ENCODE measurements at regions not wholly inside any gene's neighbourhood (a gene's known extent, or its start where the extent isn't known, plus 50 kb on each side); places are given as distances from the start of the nearest gene placed in this dataset.

DNA sequence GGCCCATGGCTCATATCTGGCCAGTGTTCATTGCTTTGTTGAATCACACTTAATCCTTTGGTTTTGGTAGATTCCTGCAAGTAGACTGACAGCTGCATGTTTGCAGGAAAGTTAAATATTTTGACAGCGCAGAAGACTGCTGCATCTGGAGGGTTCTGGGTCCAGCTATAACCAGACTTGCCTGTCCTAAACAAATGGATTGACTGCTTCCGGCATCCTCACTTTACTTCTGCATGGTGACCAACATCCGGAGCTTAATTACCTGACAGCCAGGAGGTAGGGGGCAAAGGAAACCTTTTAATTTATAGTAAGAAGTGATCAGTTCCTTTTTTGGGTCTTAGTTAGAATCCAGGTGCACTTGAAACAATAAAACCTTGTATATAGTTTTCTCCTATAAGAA, 263.3 kb downstream of the SNX10 start:
- Histone ChIP-seq H3K4me2 (ENCODE audit: low read length) (no peak overlapping the region), H2AFZ (ENCODE audit: low read length) (no peak overlapping the region), H3K4me3 (ENCODE audit: low read length) (no peak overlapping the region), H3K27me3 (ENCODE audit: low read length) (no peaks in the 10 kb centered on the region), H3F3A (ENCODE audit: low read length, unreplicated experiment) (no peaks in the 10 kb centered on the region), H3K79me2 (ENCODE audit: low read length) (no peaks in the 10 kb centered on the region), H4K20me1 (ENCODE audit: low read length) (no peaks in the 10 kb centered on the region), H3K9me2 (replicated peaks; ENCODE audit: low read length) (no peaks in the 10 kb centered on the region), H3K4me1 (ENCODE audit: insufficient read depth, low read length) (peaks cover 29% of the 10 kb centered on the region), H3K36me3 (ENCODE audit: low read depth, low read length) (no peaks in the 10 kb centered on the region), H3K27ac (ENCODE audit: low read length) (no peak overlapping the region), H3K9me3 (ENCODE audit: low read length) (no peaks in the 10 kb centered on the region), H3K9ac (ENCODE audit: low read length) (no peak overlapping the region)
- BruUV-seq (replicated peaks), result no TSS peak
- ATAC-seq (no peak), DNase-seq (no peak)
- TF ChIP-seq EZH2 (IDR thresholded peaks at IDR 0.05; ENCODE audit: low read length, unreplicated experiment), result no peak
- TF ChIP-seq, protein P1, sequence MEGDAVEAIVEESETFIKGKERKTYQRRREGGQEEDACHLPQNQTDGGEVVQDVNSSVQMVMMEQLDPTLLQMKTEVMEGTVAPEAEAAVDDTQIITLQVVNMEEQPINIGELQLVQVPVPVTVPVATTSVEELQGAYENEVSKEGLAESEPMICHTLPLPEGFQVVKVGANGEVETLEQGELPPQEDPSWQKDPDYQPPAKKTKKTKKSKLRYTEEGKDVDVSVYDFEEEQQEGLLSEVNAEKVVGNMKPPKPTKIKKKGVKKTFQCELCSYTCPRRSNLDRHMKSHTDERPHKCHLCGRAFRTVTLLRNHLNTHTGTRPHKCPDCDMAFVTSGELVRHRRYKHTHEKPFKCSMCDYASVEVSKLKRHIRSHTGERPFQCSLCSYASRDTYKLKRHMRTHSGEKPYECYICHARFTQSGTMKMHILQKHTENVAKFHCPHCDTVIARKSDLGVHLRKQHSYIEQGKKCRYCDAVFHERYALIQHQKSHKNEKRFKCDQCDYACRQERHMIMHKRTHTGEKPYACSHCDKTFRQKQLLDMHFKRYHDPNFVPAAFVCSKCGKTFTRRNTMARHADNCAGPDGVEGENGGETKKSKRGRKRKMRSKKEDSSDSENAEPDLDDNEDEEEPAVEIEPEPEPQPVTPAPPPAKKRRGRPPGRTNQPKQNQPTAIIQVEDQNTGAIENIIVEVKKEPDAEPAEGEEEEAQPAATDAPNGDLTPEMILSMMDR (conservative IDR thresholded peaks at IDR 0.05; ENCODE audit: low read depth, low read length), result no peak
- TF ChIP-seq EZH2phosphoT487 (IDR thresholded peaks at IDR 0.05; ENCODE audit: borderline replicate concordance, low read length), result no peak
- intact Hi-C loops (cut with micrococcal nuclease), result no loop called here
- CTCF ChIA-PET, result no interaction called here
- POLR2A ChIA-PET (ENCODE audit: unreplicated experiment), result no interaction called here

DNA sequence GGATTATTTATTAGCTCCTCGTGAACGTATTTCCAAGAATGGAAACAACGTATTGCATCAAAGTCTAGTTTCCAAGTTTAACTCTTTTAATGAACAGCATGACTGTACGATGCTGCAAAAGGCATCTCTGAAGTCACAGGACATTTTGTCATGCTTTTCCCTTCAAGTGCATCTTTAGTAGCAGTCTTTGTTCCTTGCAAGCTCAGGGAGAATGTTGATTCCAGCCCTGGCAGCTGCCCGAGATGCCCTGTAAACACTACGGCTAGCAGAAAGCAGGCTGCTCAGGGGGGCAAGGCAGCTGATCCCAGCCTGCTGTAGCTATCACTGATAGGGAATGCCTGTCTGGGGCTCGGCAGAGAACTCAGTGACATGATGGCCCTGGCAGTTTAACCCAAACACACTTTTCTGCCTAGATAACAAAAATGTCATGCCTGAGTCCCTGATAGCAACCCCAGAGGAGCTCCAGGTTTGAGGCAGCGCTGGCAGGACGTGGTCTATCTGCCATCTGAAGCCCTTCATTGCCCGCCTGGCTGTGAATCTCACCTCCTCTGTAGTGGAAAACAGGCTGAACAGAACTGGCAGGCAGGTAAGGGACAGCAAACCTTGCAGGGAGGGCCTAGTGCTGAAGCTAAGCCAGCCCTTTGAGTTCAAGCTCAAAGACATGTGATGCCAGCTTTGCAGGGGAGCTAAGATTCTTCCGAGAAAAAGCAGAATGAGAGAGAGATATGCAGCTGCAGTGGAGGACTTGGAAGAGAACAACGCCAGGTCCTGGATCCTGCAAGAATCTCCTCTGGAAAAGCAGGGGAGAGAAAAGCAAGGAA, 264.6 kb downstream of the SNX10 start:
- Histone ChIP-seq H3K4me1 (ENCODE audit: insufficient read depth, low read length) (peaks cover 28% of the 10 kb centered on the region), H3K9ac (ENCODE audit: low read length) (no peak overlapping the region), H3F3A (ENCODE audit: low read length, unreplicated experiment) (no peaks in the 10 kb centered on the region), H3K4me2 (ENCODE audit: low read length) (no peak overlapping the region), H3K27ac (ENCODE audit: low read length) (no peak overlapping the region), H3K4me3 (ENCODE audit: low read length) (no peak overlapping the region), H3K36me3 (ENCODE audit: low read depth, low read length) (no peaks in the 10 kb centered on the region), H3K9me2 (replicated peaks; ENCODE audit: low read length) (no peaks in the 10 kb centered on the region), H3K9me3 (ENCODE audit: low read length) (no peaks in the 10 kb centered on the region), H3K27me3 (ENCODE audit: low read length) (no peaks in the 10 kb centered on the region), H4K20me1 (ENCODE audit: low read length) (no peaks in the 10 kb centered on the region), H2AFZ (ENCODE audit: low read length) (no peak overlapping the region), H3K79me2 (ENCODE audit: low read length) (no peaks in the 10 kb centered on the region)
- no peak for TF ChIP-seq EZH2phosphoT487 (IDR thresholded peaks at IDR 0.05; ENCODE audit: borderline replicate concordance, low read length)
- TF ChIP-seq EZH2 (IDR thresholded peaks at IDR 0.05; ENCODE audit: low read length, unreplicated experiment), result no peak
- TF ChIP-seq, protein P1 (conservative IDR thresholded peaks at IDR 0.05; ENCODE audit: low read depth, low read length), result no peak
- intact Hi-C loops (cut with micrococcal nuclease), result no loop called here
- CTCF ChIA-PET, result no interaction called here
- ATAC-seq, result no peak
- POLR2A ChIA-PET (ENCODE audit: unreplicated experiment), result no interaction called here
- DNase-seq, result no peak
- no TSS peak for BruUV-seq (replicated peaks)

All from PC-3 (cell line).